SK-N-SH (cell line): ENCODE measurements at regions not wholly inside any gene's neighbourhood (a gene's known extent, or its start where the extent isn't known, plus 50 kb on each side); places are given as distances from the start of the nearest gene placed in this dataset.

Experiments used
- GABPA ChIP-seq: IDR thresholded peaks from 2 replicates; pipeline ENCODE4 v1.4.0; 2012; ENCODE audit warnings: low read depth, mild to moderate bottlenecking
- MEF2A ChIP-seq: IDR thresholded peaks from 2 replicates; pipeline ENCODE4 v1.4.0; 2012; ENCODE audit warnings: low read depth, borderline replicate concordance
- MXI1 ChIP-seq: IDR thresholded peaks from 2 replicates; pipeline ENCODE4 v1.6.1; 2012; ENCODE audit warnings: mild to moderate bottlenecking, low read depth, low read length, improper control_type of control experiment
- NRF1 ChIP-seq: IDR thresholded peaks from 2 replicates; pipeline ENCODE4 v1.6.1; 2012; ENCODE audit warnings: low read depth, mild to moderate bottlenecking, low read length
- RAD21 ChIP-seq: IDR thresholded peaks from 2 replicates; pipeline ENCODE4 v1.6.1; 2012; ENCODE audit warnings: mild to moderate bottlenecking, low read length
- SMC3 ChIP-seq: IDR thresholded peaks from 2 replicates; pipeline ENCODE4 v1.6.1; 2012; ENCODE audit warnings: low read depth, low read length, improper control_type of control experiment
- TAF1 ChIP-seq: IDR thresholded peaks from 2 replicates; pipeline ENCODE4 v1.6.1; 2012; ENCODE audit warnings: low read depth, mild to moderate bottlenecking, low read length, moderate library complexity, borderline replicate concordance
- TCF12 ChIP-seq: IDR thresholded peaks from 2 replicates; pipeline ENCODE4 v1.4.0; 2012
- TEAD4 ChIP-seq: IDR thresholded peaks from 2 replicates; pipeline ENCODE4 v1.4.0; 2012; ENCODE audit warnings: mild to moderate bottlenecking, borderline replicate concordance; ENCODE audit not compliant: insufficient read depth
- TF ChIP-seq, protein P1 (sequence below): fragments of 200-600 bp; sonication (generic); IDR thresholded peaks from 2 replicates; pipeline ENCODE4 v1.6.1; 2017; ENCODE audit warnings: antibody characterized with exemption, mild to moderate bottlenecking, moderate library complexity
- TF ChIP-seq, protein P2 (sequence below): IDR thresholded peaks from 2 replicates; pipeline ENCODE4 v1.6.1; 2012; ENCODE audit warnings: mild to moderate bottlenecking, low read depth, low read length, moderate library complexity

DNA sequence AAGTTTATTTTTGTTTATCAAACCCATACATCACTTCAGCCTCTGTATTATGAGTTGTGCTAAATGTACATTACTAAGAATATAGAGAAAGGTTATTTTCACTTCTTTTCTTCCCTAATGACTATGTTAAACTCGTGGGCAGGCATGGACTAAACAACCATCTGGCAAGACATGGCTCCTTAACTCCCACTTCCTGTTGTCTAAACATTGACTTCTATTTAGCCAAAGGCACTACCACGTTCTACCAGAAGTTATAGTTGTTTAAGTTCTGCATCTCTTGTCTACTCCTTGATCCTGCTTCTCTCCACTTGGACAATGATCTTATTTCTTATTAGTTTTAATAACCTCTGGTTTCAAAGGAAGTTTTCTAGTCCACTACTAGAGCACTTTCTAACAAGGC is 136.1 kb downstream of the MACIR start:
- TF ChIP-seq, protein P1, sequence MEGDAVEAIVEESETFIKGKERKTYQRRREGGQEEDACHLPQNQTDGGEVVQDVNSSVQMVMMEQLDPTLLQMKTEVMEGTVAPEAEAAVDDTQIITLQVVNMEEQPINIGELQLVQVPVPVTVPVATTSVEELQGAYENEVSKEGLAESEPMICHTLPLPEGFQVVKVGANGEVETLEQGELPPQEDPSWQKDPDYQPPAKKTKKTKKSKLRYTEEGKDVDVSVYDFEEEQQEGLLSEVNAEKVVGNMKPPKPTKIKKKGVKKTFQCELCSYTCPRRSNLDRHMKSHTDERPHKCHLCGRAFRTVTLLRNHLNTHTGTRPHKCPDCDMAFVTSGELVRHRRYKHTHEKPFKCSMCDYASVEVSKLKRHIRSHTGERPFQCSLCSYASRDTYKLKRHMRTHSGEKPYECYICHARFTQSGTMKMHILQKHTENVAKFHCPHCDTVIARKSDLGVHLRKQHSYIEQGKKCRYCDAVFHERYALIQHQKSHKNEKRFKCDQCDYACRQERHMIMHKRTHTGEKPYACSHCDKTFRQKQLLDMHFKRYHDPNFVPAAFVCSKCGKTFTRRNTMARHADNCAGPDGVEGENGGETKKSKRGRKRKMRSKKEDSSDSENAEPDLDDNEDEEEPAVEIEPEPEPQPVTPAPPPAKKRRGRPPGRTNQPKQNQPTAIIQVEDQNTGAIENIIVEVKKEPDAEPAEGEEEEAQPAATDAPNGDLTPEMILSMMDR = no peak
- TF ChIP-seq TAF1 (no peak), NRF1 (no peak), SMC3 (no peak), TEAD4 (no peak), MXI1 (no peak), TCF12 (no peak), RAD21 (no peak), GABPA (no peak), MEF2A (no peak)
- TF ChIP-seq, protein P2, sequence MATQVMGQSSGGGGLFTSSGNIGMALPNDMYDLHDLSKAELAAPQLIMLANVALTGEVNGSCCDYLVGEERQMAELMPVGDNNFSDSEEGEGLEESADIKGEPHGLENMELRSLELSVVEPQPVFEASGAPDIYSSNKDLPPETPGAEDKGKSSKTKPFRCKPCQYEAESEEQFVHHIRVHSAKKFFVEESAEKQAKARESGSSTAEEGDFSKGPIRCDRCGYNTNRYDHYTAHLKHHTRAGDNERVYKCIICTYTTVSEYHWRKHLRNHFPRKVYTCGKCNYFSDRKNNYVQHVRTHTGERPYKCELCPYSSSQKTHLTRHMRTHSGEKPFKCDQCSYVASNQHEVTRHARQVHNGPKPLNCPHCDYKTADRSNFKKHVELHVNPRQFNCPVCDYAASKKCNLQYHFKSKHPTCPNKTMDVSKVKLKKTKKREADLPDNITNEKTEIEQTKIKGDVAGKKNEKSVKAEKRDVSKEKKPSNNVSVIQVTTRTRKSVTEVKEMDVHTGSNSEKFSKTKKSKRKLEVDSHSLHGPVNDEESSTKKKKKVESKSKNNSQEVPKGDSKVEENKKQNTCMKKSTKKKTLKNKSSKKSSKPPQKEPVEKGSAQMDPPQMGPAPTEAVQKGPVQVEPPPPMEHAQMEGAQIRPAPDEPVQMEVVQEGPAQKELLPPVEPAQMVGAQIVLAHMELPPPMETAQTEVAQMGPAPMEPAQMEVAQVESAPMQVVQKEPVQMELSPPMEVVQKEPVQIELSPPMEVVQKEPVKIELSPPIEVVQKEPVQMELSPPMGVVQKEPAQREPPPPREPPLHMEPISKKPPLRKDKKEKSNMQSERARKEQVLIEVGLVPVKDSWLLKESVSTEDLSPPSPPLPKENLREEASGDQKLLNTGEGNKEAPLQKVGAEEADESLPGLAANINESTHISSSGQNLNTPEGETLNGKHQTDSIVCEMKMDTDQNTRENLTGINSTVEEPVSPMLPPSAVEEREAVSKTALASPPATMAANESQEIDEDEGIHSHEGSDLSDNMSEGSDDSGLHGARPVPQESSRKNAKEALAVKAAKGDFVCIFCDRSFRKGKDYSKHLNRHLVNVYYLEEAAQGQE = no peak
